HG03521 (cell line): ENCODE measurements at regions not wholly inside any gene's neighbourhood (a gene's known extent, or its start where the extent isn't known, plus 50 kb on each side); places are given as distances from the start of the nearest gene placed in this dataset.
"Not testable (repeated sequence)": the region's sequence is repeated elsewhere in the genome, so short reads cannot be mapped to it uniquely, and the experiment has no call there.

ENCODE experiments used
- ATAC-seq: cut with Tn5 transposase; IDR thresholded peaks from one replicate; pipeline ENCODE4 v1.9.1; 2021; ENCODE audit warnings: mild to moderate bottlenecking, moderate library complexity; ENCODE audit not compliant: unreplicated experiment

GRCh38 chr6:53446151-53446550 is 97.4 kb upstream of the ELOVL5 start:
- no peak for ATAC-seq

DNA sequence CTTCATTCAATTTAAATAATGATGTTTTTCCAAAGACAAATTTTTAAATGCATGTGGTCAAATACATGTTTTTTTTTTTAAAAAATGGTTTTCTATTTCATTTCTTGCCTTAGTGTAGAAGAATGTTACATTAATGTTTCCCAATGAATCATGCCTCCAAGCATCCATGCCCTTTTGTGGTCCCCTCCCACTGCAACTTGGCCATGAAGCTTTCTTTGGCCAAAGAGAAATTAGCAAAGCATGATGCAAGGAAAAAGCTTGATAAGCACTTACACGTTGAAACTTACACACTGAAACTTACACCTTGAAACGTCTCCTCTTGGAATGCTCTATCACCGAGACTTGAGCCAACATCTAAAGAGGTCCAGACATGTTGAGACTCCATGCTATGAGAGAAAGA is 93.0 kb upstream of the ELOVL5 start:
- no peak for ATAC-seq

DNA sequence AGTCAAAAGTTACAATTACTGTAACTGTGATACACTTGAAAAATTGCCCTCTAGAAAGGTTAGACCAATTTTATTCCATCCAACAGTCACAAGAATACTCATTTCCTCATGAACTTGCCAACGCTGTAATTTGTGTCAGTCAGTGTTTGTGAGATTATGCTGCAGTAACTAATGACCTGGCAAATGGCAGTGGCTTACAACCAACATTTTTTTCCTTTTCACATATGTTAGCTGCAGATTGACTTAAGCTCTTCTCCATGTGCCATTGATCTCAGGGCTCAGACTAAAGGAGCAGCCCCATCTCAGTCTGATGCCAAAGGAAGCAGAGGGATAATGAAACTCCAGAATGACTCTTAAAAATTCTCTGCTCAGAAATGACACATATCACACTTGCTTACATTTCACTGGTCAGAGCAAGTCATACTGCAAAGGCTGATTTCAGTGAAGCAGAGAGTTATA is 92.3 kb upstream of the ELOVL5 start:
- ATAC-seq: no peak

GRCh38 chr6:53440336-53440945 is 91.7 kb upstream of the ELOVL5 start:
- no peak for ATAC-seq

DNA sequence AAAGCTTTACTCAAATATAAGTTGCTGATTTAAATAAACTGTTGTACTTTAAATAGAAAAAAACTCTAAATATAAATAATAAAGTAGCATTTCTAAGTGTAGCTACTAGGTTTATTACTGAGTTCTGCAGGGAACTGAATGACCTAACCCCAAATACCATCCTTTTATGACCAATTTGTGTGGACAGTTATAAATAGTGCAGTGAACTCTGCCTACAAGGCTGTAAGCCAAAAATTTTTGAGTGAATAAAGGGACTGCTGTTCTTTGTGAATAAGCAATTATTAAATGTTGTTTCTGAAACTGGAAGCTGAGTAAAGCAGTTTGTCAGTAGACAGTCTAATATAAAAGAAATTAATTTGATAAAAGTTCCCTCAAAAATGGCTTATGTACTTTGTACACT is 90.8 kb upstream of the ELOVL5 start:
- no peak for ATAC-seq

DNA sequence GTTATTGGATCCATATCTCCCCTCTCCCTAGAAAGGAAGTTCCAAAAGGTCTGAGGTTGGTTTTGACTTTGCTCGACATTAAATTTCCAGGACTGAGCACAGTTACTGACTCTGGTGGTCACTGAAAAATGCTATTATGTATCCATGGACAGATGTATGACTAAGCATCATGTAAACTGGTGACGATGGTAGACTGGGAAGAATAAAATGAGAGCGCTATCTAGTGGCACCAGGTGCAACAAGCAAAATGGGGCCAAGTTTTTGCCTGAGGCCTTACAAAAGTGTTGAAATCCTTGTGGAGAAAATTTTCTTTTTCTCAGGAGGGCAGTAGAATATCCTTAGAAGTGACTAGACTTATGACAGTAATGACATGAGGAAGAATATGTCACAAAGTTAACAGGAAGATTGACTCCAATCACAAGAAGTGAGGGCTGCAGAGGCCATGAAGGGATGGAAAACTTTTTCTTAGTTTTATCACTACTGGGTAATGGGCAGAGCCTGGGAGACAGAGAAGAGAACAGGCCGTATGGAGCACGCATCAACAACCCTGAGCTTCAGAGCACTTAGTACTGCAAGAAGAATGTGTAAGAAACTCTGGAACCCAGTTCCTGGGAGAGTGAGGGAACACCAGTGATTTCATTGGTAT is 88.9 kb upstream of the ELOVL5 start:
- peak; percentile 57 for ATAC-seq

DNA sequence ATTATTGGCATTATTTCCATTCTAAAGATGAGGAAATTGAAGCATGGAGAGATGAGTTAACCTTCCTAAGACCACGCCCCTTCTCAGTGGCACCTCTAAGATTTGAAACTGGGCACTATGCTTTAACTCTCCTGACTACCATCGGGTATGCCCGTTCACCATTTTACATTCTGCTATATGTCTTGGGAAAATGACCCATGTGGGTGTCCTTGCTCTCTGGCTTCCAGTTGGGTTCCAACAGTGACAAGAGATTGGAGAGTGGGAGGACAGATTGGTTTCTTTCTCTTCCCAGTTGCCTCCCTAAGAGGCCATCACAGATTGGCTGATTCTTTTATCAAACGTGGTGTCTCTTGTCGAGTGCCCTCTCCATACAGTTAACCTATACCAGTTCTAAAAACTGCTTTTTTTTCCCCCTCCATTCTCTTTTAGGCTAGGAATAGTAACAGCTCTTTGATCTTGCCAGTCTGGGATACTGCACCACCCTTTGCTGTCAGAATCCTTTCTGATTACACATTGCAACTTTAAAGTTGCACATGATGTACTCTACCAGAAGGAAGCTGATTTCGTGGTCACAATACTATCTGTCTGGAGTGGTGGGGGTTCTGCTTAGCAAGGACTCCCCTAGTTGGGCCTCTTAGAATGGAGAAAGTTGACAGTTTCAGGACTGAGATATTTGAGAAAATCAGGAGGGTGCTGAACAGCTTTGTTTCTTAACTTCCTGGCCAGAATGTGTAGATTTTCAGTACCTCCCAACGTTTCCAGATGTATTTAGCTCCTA is 88.0 kb upstream of the ELOVL5 start:
- no peak for ATAC-seq

DNA sequence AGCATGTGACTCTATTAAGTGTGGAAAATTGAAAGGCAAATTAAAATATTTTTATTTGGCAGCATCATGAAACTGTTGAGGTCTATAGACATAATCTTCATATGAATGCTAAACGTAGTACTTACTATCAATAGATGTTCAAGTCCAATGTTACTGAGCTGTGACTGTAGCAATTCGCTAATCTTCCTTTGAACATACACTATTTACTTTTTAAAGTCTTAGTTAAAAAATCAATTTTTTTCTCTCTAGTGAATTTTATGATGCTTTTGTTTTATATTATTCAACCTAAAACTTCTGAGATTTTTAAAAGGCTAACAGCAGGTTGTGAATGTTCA is 85.2 kb upstream of the ELOVL5 start:
- no peak for ATAC-seq

DNA sequence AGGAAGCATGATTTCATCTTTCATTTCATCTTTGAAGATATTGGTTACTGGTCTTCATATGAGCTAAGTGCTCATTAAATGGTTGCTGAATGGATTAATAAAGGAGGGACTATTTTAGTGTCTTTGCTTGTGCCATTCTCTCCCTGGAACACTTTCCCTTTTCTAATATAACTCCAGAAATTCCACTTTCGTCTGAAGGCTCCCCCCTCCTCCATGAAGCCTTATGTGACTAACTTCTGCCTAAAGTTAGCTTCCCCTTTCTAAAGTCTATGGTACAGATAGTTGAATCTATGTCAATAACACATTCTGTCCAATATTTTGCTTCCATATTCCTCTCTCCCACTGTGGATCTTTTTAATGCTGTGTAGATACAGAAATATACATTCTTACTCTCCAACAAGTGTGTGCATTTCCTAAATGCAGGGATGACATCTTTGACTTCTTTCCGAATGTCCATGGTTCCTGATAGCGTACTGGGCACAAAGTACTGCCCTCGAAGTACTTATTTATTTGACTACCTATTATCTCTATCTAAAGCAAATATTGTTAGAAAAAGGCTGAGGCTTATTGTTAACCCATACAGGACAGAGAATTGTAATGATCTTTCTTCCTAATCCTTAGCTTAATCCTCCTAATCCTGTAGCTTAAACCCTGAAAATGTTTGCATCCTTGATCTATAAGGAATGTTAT is 84.7 kb upstream of the ELOVL5 start:
- no peak for ATAC-seq

GRCh38 chr6:53432318-53433161 is 83.8 kb upstream of the ELOVL5 start:
- no peak for ATAC-seq

DNA sequence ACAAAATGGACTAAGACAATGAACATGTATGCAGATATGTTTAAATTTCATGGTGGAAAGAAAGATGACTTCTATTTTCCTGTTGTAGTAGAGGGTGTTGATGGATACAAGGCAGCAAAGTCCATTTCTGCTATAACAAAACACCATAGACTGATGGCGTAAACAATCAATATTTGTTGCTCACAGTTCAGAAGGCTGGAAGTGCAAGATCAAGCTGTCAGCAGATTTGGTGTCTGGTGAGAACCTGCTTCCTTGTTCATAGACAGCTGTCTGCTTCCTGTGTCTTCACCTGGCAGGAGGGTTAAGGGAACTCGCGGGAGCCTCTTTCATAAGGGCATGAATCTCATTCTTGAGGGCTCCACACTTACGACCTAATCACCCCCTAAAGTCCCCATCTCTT is 83.0 kb upstream of the ELOVL5 start:
- ATAC-seq: no peak

GRCh38 chr6:53429401-53429800 is 80.7 kb upstream of the ELOVL5 start:
- no peak for ATAC-seq

DNA sequence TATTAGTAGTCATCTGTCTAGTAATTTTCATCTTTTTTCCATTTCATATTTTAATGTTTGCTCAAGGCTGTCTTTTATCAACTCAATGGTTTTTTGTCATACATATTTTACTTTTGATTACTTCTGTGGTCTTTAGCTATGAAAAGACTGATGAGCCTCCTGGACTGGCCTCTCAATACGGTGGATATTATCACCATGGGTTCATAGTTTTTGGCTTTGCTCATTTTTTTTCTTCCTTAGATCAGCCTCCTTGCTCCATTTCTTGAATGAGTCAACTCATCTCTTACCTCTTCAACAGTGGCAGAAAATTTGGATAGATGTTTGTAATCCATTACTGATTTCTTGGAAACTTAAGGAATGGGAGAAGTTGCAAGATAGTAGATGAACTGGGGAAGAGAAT is 80.1 kb upstream of the ELOVL5 start:
- no peak for ATAC-seq

- peak; percentile 80 for ATAC-seq
Observed at GRCh38 chr6:53426667-53427270, 78.0 kb upstream of the ELOVL5 start.

GRCh38 chr6:53426117-53426516 is 77.4 kb upstream of the ELOVL5 start:
- ATAC-seq: no peak

- ATAC-seq: no peak
Observed at GRCh38 chr6:53424976-53425718, 76.4 kb upstream of the ELOVL5 start.

DNA sequence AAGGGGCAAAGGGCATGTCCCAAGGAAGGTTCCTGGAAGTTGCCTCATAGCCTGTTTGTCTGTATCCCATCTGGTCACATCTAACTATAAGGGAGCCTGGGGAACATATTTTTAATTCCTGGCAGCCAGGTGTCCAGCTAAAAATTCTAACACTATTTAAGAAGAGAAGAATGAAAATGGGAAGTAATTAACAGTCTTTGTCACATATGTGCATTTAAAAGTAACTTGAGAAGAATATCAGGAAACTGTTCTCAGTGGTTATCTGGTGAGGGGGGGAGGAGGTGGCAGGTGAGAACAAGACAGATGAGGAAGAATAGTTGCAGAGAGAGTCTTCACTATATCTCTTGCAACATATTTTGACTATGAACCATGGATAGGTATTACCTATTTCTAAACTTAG is 75.5 kb upstream of the ELOVL5 start:
- ATAC-seq: no peak

- not testable (repeated sequence) for ATAC-seq
Observed at GRCh38 chr6:53423560-53423959, 74.8 kb upstream of the ELOVL5 start.

DNA sequence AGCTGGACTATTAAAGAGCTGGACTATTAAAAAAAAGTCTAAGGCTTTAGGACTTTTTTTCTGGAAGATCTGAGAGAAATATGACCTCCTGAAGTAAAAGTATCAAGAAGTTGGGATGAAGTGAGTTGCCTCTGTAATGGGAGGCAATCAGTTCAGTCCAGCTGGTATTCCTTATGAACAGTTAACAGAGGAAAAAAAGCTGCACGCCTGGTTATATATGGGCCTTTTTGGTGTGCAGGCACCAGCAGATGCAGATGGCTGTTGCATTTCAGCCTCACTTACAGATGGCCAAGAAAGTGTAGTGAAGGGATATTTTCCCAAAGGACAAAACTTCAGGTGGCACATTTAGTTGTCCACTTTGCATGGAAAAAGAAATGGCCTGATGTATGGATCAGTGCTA is 70.3 kb upstream of the ELOVL5 start:
- ATAC-seq: no peak

DNA sequence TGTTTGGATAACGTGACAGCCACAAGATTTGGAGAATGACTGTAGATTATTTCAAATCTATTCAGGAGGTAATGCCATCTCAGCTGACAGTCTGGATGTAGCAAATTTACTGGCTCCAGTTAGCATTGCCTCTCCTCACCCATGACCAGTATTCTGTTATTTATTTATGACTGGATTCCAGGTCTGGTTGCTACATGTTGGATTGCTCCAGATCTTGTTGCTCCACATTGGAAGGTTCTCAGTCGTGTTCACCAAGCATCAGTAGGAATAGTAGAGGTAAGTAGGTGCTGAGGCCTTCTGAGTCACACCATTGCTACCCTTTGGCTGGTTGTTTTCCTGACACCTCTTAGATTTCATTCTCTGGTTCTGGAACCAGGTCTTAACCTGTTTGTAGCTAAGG is 69.5 kb upstream of the ELOVL5 start:
- no peak for ATAC-seq
